H1 (cell line): ENCODE measurements at regions not wholly inside any gene's neighbourhood (a gene's known extent, or its start where the extent isn't known, plus 50 kb on each side); places are given as distances from the start of the nearest gene placed in this dataset.

Source experiments
- CHD2 ChIP-seq: IDR thresholded peaks from 2 replicates; pipeline ENCODE4 v1.6.1; 2012; ENCODE audit warnings: low read length, improper control_type of control experiment
- CHD7 ChIP-seq: fragments of 300-600 bp; sonication (generic); IDR thresholded peaks from 2 replicates; pipeline ENCODE4 v1.7.1; 2012; ENCODE audit warnings: low read length, moderate library complexity, mild to moderate bottlenecking, inconsistent platforms; ENCODE audit not compliant: insufficient replicate concordance
- NANOG ChIP-seq: IDR thresholded peaks from 2 replicates; pipeline ENCODE4 v1.6.1; 2011; ENCODE audit warnings: low read length, low read depth, mild to moderate bottlenecking, inconsistent platforms; ENCODE audit not compliant: insufficient read depth, poor library complexity, severe bottlenecking
- POLR2AphosphoS5 ChIP-seq: IDR thresholded peaks from 2 replicates; pipeline ENCODE4 v1.6.1; 2011; ENCODE audit warnings: low read depth, low read length
- SP2 ChIP-seq: IDR thresholded peaks from 2 replicates; pipeline ENCODE4 v1.6.1; 2012; ENCODE audit warnings: mild to moderate bottlenecking, low read length, inconsistent platforms

- TF ChIP-seq CHD7 = no peak
- TF ChIP-seq POLR2AphosphoS5 = no peak
- TF ChIP-seq CHD2 = no peak
- TF ChIP-seq NANOG = no peak
- TF ChIP-seq SP2 = no peak
Observed at GRCh38 chr14:76638841-76639240, 122.4 kb upstream of the VASH1 start (continued).
